NCI-H1694 (cell line): ENCODE measurements at regions not wholly inside any gene's neighbourhood (a gene's known extent, or its start where the extent isn't known, plus 50 kb on each side); places are given as distances from the start of the nearest gene placed in this dataset.
A peak's percentile ranks its signal among the peaks of the same experiment; 100 is the strongest.
"Not testable (repeated sequence)": the region's sequence is repeated elsewhere in the genome, so short reads cannot be mapped to it uniquely, and the experiment has no call there.

ENCODE experiments used
- DNase-seq: peaks from one replicate; lab custom pipeline; 2025; lab: John Stamatoyannopoulos, UW

GRCh38 chr12:89062996-89063395 is 289.3 kb downstream of the DUSP6 start:
- no peak for DNase-seq

DNA sequence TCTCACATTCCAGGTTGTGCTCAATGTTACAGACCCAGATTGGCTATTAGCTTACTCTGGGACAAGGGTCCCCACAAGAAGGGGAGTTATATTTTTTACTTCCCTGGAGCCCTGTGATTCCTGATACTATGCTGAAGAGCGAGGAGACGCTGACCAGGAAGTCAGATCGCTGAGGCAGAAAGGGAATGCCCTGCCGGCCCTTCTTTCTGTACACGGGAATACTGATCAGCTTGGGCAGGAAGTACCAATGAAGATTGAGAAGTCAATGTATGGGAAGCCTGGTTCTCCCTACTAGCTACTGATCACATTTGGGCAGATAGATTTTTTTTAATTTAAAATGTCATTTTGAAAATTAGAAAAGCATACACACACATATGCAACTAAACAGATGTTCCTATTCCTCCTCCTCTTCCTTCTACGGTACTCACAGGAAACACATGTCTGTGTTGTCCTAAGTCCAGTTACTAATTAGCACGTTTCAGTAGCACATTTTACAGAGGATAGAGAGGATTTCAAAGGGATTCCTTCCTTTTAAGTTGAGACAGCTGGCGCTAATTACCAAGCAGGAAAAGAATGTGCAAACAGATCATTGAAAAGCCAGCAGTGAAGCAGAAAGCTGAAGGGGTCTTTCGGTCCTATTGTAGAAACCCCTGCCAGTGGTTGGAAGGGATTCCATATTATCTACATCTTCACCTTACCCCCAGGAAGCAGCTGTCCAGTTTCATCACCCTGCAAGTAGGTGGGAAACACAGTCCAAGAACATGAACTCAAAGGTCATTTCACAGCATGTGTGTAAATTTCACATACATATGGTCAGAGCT is 292.4 kb downstream of the DUSP6 start:
- peak; percentile 54 for DNase-seq

GRCh38 chr12:89059056-89059455 is 293.2 kb downstream of the DUSP6 start:
- DNase-seq = no peak

GRCh38 chr12:89058402-89058801 is 293.9 kb downstream of the DUSP6 start:
- DNase-seq = no peak

- not testable (repeated sequence) for DNase-seq
Observed at GRCh38 chr12:89053817-89054216, 298.5 kb downstream of the DUSP6 start.

GRCh38 chr12:89051065-89051677 is 301.1 kb downstream of the DUSP6 start:
- peak; percentile 17 for DNase-seq

DNA sequence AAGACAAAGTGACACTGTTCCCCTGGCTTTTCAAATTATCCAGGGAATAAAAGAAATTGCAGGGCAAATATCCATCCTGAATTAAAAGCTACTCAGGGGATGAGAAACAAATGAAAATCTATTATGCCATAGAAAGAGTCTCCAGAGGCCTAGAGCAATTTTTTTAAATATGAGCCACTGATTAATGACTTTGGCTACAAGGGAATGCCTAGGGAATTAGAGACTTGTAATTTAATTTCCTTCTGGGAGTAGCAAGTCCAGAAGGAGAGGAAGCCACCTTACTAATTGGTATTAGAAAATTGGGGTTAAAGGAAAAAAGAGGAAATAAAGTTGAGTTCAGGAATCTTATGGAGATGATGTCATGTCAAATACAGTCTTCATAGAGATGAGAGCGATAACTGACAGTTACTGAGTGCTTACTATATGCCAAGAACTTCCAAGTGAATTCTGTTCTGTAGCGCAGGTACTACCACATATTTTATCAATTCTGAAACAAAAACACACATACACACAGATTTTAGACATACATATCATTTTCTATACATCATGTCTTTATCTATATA is 304.4 kb downstream of the DUSP6 start:
- no peak for DNase-seq

DNA sequence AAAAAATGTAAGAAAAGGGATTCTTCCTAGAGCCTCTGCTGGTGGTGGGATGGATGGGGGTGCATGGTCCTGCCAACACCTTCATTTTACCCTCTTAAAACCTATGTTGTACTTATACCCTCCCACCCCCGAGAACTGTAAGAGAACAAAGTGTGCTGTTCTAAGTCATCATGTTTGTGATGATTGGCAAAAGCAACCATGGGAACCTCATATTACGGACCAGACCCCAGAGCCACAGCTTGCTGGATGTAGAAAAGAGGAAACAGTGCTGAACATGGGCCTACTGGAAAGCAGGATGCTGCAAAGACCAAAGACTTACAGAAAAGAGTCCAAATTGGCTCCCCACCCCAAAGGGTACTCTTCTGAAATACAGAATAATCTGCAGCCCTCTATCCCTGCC is 311.2 kb downstream of the DUSP6 start:
- no peak for DNase-seq

DNA sequence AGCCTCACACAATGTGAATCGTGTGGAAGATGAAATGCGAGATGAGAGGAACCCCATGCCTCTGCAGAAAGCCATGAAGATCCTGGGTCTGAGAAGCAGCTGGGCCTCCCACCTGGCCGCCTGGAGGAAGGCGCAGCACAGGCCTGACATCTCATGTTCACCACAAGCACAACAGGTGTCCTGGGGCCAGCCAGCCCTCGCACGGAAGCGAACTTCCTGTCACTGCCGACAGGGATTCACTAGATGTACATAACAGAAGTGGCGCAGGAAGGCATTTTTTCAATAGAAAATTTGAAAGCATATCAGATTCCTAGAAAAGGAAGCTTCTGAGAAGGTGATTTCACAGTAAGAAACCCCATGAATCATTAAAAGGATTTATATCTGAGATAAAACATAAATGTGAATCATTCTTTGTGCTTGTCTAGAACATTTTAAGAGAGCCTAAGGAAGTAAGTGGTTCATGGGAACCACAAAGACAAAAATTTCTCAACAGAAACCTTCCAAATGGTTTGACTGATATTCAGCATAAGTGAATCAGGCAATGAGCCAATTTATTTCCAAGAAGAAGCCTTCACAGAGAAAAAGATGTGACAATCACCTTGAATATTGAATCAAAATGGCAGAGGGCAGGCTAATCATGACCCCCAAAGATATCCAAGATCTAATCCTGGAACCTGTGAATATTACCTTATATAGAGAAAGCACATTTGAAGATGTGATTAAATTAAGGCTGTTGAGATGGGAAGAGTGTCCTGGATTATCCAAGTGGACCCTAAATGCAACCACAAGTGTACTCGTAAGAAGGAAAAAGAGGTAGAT is 311.9 kb downstream of the DUSP6 start:
- DNase-seq = no peak

DNA sequence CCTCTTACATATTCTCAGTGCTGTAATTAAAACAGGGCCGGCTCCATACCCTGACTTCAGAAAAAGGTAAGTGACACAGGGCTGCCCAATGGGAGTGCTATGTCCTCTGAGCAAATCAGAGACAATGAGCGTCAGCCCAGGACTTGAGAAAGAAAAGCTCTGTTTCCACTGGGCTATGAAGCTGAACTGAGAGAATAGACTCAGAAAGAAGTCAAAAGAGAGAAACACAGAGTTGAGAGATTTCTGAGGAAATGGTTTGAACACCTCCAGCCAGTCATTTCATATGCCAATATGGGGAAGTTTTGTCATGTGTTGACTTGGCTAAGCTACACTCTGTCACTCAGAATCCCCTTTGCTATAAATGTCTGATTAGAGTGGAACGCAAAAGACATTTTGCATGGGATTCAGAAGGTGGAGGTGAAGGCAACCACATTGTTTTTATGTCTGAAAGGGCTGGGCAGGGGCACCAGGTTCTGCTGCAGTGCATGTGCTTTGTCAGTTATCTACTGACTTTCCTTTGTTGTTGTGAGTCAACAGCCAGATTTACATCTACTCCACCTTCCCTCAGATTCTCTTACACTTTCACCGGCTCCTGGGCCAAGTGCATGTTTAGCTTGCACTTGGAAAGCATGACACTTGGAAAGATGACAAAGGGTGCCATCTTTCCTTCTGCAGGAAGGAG is 313.3 kb downstream of the DUSP6 start:
- no peak for DNase-seq

DNA sequence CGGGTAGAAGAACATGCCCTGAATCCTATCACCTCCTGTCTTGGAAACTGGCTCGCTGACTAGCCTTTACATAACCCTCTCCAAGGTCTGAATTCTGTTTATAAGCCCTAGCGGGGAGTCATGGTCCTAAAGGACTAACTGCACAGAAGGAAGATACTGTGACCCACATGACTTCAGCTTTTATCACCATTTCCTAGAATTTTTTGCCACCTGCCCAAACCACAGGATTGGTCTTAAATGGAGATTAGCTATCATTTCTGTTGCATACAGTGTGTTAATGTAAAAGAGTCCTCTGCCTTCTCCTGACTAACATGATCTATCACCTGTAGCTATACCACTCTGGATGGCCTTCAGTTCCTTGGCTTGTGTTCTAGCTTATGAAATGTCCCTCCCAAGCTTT is 319.2 kb downstream of the DUSP6 start:
- no peak for DNase-seq

- no peak for DNase-seq
Observed at GRCh38 chr12:89029961-89030360, 322.3 kb downstream of the DUSP6 start.

GRCh38 chr12:89024580-89024979 is 327.7 kb downstream of the DUSP6 start:
- no peak for DNase-seq

DNA sequence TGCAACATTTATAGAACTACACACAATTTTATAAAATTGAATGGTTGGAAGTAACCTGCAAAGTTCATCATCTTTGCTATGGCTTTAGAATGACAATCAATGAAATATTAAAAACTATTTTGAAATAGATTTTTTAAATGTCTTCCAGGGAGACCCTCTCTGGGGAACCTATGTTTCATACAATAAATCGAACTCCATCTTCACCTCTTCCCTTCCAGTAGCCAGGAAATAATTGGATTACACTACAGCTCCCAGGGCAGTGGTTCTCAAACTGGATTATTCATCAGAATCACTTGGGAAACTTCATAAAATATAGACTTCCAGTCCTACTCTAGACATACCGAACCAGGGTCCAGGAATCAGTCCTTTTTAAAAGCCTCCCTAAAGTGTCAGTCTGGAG is 328.4 kb downstream of the DUSP6 start:
- no peak for DNase-seq

- DNase-seq = no peak
Observed at GRCh38 chr12:89020689-89021088, 331.6 kb downstream of the DUSP6 start.

DNA sequence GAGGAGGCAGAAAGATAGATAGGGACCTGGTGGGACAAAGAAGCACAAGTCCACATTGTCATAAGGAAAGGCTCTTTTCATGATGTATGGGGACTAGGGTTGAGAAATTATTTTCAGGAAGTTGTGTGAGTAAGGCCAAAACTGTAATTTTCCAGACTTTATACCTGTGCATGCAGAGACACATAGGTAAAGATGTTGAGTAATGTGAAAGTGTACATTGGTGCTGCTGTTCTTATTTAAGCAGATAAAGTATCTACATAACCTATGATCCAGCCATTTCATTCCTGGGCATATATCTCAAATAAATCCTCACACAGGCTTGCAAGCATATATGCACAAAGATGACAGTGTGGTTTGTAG is 332.2 kb downstream of the DUSP6 start:
- no peak for DNase-seq

DNA sequence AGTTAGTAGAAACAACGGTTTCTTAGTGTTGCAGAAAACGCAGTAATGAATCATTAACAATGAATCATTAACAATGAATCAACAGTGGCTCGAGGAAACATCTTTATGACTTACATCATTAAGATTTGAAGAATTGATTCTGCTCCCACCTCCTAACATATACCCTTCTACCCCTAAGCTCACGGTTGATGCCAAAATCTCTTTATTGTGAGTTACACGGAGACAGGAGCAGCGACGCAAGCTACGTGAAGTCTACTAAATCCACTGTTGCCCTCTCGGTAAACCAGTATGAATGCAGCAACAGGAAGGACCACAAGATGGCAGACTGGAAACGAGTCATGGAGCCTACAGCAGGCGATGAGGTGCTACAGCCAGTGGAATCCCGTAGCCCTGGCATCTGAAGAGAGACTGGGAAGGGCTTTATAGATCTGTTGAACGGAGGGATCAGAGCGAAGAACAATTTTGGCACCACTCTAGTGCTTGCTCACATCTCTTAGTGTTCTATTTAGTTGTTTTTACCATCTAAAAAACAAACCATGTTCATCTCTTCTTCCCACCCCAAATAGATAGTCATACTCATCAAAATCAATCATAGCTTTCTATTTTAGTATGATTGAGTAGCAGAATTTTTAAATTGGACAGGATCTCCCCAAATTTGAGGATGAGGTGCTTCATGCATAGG is 332.7 kb downstream of the DUSP6 start:
- DNase-seq = peak; percentile 80

GRCh38 chr12:89016970-89017778 is 335.1 kb downstream of the DUSP6 start:
- DNase-seq = peak; percentile 72

DNA sequence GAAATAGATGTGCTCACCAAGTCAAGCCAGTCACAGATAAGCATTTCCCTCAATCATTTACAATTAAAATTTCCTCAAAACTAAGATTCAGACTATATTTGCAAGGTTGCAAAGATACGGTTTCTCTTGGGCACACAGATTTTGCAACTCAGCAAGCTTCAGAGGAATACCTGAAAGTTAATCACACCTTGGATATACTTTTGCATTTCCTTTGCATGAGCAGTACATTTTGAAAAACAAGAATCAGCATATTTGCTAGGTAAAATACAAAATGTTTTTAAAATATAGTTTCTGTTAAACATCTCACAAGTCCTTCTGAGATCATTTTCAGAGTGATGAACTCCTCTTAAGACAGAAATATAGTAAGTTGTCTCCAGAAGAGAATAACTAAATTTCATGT is 336.9 kb downstream of the DUSP6 start:
- DNase-seq = no peak

- no peak for DNase-seq
Observed at GRCh38 chr12:88998421-88998820, 353.9 kb downstream of the DUSP6 start.
